Stimulated activated CD4-positive, alpha-beta T cell treated with anti-CD3 and anti-CD28 coated beads, Interleukin-1b, Interleukin-23, amount 100 ng/mL, for 4 hours (primary cell): ENCODE measurements at regions not wholly inside any gene's neighbourhood (a gene's known extent, or its start where the extent isn't known, plus 50 kb on each side); places are given as distances from the start of the nearest gene placed in this dataset.

ENCODE experiments used
- DNase-seq, 2 donors: peaks; one replicate each; pipeline ENCODE4 v3.0.0-alpha.2; 2020; ENCODE audit warnings: low read depth in 2 of 2

DNA sequence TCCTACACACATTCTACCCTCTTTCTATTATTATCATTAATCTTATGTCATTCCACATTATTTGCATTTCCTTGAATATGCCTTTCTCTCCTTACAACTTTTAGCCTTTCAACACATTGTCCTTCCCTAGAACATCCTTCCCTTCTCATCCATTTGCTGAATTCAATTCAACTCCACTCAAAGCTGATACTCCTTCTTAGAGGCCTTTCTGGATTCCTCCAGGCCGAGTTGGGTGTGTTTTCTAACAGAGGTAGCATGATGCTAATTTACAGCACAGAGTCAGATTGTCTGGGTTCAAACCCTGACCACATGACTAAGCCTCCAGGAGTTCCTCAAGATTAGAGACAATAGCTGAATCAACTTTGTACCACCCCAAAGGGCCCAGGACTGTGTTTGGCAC is 63.4 kb upstream of the IL12A start:
- no peak for DNase-seq

DNA sequence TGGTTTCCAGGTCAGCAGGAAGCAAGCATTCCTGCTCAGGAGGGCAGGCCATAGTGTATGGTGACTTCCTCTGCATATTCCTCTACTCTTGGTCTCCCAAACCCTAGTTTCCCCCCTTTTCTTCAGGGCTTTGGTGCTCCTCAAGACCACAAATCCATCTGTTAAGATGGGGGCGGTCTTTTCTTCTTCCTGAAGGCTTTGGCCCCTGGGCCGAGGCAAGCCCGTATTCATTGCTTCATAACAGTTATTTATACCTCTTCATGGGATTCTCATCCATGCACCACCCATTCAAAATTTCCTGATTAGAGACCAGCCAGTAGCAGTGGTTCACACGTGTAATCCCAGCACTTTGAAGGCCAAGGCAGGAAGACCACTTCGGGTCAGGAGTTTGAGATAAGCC is 62.1 kb upstream of the IL12A start:
- DNase-seq = no peak

DNA sequence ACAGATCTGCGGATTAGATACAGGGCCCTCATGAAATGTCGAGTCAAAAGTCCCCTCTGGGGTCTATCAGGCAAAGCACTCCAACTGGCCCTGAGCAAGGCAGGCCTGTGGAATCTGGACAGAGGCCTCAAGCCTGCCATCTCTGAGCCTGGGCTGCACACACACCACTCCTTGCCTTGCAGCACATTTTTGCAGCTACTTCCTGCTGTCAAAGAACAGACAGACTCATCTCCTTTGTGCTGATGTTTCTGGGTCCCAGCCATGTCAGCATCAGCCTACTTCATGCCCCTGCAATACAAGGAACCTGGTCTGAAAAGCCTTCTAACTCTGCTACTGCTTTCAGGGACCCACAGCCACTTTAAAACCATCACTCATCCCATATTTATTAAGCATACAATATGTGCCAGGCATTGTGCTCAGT is 60.6 kb upstream of the IL12A start:
- no peak for DNase-seq

DNA sequence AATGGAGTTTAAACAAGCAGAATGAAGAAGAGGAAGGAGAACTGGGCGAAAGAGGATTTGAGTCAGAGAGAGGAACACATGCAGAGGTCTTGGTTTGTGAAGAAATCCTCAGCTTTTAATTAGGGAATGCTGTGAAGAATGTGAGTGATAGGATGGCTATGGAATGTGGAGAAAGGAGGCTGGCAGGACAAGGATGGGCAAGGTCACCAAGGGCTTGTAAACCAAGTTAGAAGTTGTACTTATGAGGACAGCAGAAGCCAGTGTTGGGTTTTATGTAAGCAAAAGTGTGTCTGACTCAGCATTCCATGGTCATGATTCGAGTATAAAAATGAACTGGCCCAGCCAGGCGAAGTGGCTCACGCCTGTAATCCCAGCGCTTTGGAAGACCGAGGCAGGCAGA is 60.0 kb upstream of the IL12A start:
- DNase-seq = no peak

DNA sequence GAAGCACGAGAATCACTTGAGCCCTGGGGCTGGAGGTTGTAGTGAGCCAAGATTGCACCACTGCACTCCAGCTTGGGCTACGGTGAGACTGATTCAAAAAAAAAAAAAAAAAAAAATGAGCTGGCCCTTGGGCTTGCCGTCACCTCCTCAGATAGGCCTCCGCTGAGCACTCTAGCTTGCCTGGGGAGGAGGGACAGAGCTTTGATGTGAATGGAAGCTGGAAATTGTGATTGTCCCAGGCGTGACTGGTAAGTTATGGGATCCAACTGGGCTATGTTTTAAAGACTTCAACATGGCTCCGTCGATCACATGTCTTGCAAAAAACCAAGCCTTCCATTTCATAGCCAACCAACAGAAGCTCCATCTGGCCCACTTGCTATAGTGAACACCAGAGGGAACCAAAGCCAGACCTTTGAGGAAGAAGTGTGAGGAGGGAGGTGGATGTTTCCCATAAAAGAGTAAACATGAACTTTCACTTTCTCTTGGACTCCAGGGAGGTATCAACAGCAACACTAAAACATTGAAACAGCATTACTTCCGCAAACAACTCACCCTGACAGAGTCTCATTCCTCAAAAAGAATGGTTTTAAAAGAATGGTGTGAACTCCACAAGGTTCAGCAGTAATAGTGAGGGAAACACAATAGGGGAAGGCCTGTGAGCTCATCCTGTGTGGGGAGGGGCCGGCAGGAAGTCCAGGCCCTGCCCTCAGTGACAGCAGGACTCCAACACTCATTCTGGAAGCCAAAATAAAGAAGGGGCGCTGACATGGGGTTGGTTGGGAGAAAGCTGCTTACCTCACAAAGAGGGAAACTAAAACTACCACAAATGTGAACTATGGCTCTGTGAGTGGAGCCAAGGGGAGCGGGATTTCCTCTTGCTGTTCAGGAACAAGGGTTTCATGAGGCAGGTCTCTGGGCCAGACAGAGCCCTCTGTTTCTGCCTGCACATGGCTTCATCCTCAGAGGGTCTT is 59.2 kb upstream of the IL12A start:
- no peak for DNase-seq

DNA sequence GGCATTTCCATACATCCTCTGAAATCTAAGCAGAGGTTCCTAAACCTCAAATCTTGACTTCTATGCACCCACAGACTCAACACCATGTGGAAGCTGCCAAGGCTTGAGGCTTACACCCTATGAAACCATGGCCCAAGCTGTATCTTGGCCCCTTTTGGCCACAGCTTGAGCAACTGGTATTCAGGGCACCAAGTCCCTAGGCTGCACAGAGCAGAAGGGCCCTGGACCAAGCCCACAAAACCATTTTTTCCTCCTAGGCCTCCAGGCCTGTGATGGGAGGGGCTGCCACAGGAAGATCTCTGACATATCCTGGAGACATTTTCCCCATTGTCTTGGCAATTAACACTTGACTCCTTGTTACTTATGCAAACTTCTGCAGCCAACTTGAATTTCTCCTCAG is 54.4 kb upstream of the IL12A start:
- DNase-seq = no peak

DNA sequence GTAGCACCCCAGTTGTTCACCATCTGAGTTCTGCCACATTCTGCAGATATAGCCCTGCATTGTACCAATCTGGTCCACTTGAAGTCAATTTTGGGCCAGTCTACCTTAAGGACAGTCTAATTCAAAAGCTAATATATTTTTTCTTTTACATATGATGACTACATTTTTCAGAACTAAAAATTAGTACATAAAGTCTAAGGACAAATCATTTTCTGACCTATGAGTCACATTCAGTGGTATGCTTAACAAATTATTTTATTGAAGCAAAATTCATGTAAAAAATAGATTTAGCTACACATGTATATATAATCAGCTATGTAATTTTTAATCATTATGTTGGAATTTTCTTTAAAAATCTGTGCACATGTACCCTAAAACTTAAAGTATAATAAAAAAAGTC is 52.1 kb upstream of the IL12A start:
- DNase-seq = no peak

DNA sequence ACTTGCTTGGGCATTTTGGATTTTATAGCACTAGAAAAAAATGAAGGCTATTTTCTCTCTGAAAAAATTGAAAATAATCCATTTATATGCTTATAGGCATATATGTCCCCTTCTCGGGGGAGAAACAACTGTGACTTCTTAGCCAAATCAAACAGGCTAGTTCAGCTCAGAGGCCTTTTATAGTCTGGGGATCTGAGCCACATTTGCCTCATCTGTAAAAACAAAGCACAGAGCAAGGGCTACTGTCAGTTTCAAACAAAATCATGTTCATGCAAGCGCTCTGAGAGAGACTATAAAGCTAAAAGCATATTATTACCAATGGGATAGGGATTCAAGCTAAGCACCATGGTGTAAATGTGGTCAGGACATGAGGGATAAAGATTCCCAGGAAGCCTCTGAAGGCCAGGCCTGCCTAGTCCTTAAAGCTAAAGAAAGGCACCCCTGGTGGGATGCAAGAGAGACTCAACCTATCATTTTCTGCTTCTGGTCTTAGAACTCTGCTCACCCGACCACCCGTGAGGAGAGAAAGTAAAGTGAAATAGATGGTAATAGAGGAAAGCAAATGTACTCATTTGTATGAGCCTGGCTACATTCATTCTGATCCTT is 51.0 kb upstream of the IL12A start:
- DNase-seq = no peak

DNA sequence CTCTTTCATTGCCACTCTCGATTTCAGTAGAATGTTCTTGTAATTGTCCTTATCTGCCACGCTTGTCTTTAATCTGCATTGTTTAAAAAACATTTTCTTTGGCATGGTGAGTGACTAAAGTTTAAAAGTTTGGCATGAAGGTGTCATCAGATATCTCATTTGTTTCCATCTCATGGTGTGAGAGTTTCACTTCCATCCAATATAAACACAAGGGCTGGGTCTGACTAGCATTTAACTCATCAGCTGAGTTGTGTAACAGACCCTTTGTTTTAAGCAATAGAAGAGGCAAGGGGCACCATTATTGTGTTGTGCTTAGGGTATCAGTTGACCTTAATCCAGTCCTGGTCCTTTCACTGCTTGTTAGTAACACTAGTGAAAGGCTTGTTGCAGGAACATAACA is 49.9 kb upstream of the IL12A start:
- no peak for DNase-seq
